Endothelial cell of umbilical vein (primary cell): ENCODE measurements at regions not wholly inside any gene's neighbourhood (a gene's known extent, or its start where the extent isn't known, plus 50 kb on each side); places are given as distances from the start of the nearest gene placed in this dataset.

ENCODE experiments used
- BruUV-seq: library from RNA; stranded (reverse); fragments of 400-500 nt; replicated peaks from 2 replicates; lab custom pipeline; 2021; lab: Mats Ljungman, UMichigan
- CTCF ChIA-PET: fragments of 300-600, 350-600 bp; sonication (Branson Sonifier 250); formaldehyde crosslinking; loops from one replicate; lab custom pipeline; 2021; ENCODE audit warnings: antibody characterized with exemption, inconsistent platforms; lab: Charles Lee
- POLR2A ChIA-PET: fragments of 300-600, 350-600 bp; sonication (Branson Sonifier 250); formaldehyde crosslinking; loops from one replicate; lab custom pipeline; 2021; ENCODE audit warnings: antibody characterized with exemption, inconsistent platforms; lab: Charles Lee
- DNase-seq: peaks from one replicate; pipeline ENCODE4 v3.0.0-alpha.2; 2011; ENCODE audit warnings: low read depth, low spot score
- FAIRE-seq: peaks from 2 replicates; lab custom pipeline; 2011; peaks lifted over from hg19 to GRCh38; lab: Jason Lieb, UNC
- H2AFZ ChIP-seq: 2 replicates; pipeline ENCODE4 v1.6.0; 2012; ENCODE audit warnings: low read depth, low read length, control low read depth, inconsistent platforms
- H3K27ac ChIP-seq: 2 replicates; pipeline ENCODE4 v1.5.1; 2011; ENCODE audit warnings: low read depth, mild to moderate bottlenecking, control low read depth, low read length, moderate library complexity; ENCODE audit not compliant: insufficient read depth
- H3K27me3 ChIP-seq, 2 experiments: 2 replicates each; pipeline versions ENCODE4 v1.6.0 to v1.6.1; 2011; ENCODE audit warnings: low read length in 2 of 2, mixed read lengths in 1 of 2; ENCODE audit not compliant: control insufficient read depth in 2 of 2, insufficient read depth in 2 of 2
- H3K36me3 ChIP-seq, 2 experiments: 2 replicates in 1 of 2; 3 replicates in 1 of 2; pipeline ENCODE4 v1.5.1; 2011; ENCODE audit warnings: low read length in 2 of 2, mild to moderate bottlenecking in 1 of 2, moderate library complexity in 1 of 2; ENCODE audit not compliant: control insufficient read depth in 2 of 2, insufficient read depth in 2 of 2; ENCODE audit errors: extremely low read depth in 1 of 2
- H3K4me1 ChIP-seq: 3 replicates; pipeline ENCODE4 v1.5.1; 2011; ENCODE audit warnings: mild to moderate bottlenecking, low read length; ENCODE audit not compliant: control insufficient read depth, insufficient read depth; ENCODE audit errors: extremely low read depth
- H3K4me2 ChIP-seq: 2 replicates; pipeline ENCODE4 v1.6.1; 2011; ENCODE audit warnings: low read length, control low read depth, mixed read lengths; ENCODE audit not compliant: insufficient read depth
- H3K4me3 ChIP-seq, 3 experiments: fragments of 200-600 bp in 1 of 3; sonication (generic), shearing (Covaris generic) in 1 of 3; replicated peaks in 1 of 3; 2 replicates each; pipeline ENCODE4 v1.5.1; 2011 to 2016; ENCODE audit warnings: control low read depth in 3 of 3, low read length in 3 of 3, mild to moderate bottlenecking in 2 of 3, inconsistent platforms in 1 of 3, low read depth in 1 of 3, moderate library complexity in 1 of 3; ENCODE audit not compliant: insufficient read depth in 1 of 3
- H3K79me2 ChIP-seq: 2 replicates; pipeline ENCODE4 v1.6.0; 2012; ENCODE audit warnings: low read length, inconsistent platforms; ENCODE audit not compliant: control insufficient read depth, insufficient read depth
- H3K9ac ChIP-seq: replicated peaks from 2 replicates; pipeline ENCODE3; 2011; ENCODE audit warnings: low read length, control low read depth; ENCODE audit not compliant: insufficient read depth; ENCODE audit errors: extremely low read depth
- H3K9me1 ChIP-seq: replicated peaks from 3 replicates; pipeline ENCODE4 v1.6.0; 2011; ENCODE audit warnings: mild to moderate bottlenecking, low read length; ENCODE audit not compliant: control insufficient read depth, insufficient read depth; ENCODE audit errors: extremely low read depth
- H3K9me3 ChIP-seq: replicated peaks from 2 replicates; pipeline ENCODE4 v1.5.1; 2012; ENCODE audit warnings: low read length, inconsistent platforms; ENCODE audit not compliant: control insufficient read depth, insufficient read depth
- H4K20me1 ChIP-seq: replicated peaks from 2 replicates; pipeline ENCODE3; 2011; ENCODE audit warnings: mild to moderate bottlenecking, low read length; ENCODE audit not compliant: control insufficient read depth, insufficient read depth; ENCODE audit errors: extremely low read depth
- CTCF ChIP-seq, 2 donors: IDR thresholded peaks; 1 replicate in 1 of 2; 2 replicates in 1 of 2; pipeline ENCODE4 v1.5.1; 2011; ENCODE audit warnings: low read length in 2 of 2, mild to moderate bottlenecking in 2 of 2, moderate library complexity in 2 of 2, control low read depth in 1 of 2, inconsistent platforms in 1 of 2, low read depth in 1 of 2; ENCODE audit not compliant: insufficient read depth in 1 of 2; ENCODE audit errors: extremely low read depth in 1 of 2
- EZH2 ChIP-seq: IDR thresholded peaks from 2 replicates; pipeline ENCODE4 v1.6.1; 2012; ENCODE audit warnings: borderline replicate concordance, low read depth, mild to moderate bottlenecking, moderate library complexity, low read length, inconsistent platforms; ENCODE audit not compliant: severe bottlenecking
- FOS ChIP-seq: IDR thresholded peaks from 2 replicates; pipeline ENCODE4 v1.6.1; 2011; ENCODE audit warnings: mild to moderate bottlenecking, low read length, moderate library complexity, borderline replicate concordance; ENCODE audit not compliant: insufficient read depth
- GATA2 ChIP-seq: IDR thresholded peaks from 2 replicates; pipeline ENCODE4 v1.7.0; 2011; ENCODE audit warnings: low read depth, mild to moderate bottlenecking, moderate library complexity, mixed read lengths, low read length; ENCODE audit not compliant: insufficient read length, insufficient read depth
- JUN ChIP-seq: IDR thresholded peaks from 2 replicates; pipeline ENCODE4 v1.6.1; 2011; ENCODE audit warnings: borderline replicate concordance, low read depth; ENCODE audit not compliant: insufficient read length, insufficient read depth
- MAX ChIP-seq: IDR thresholded peaks from 2 replicates; pipeline ENCODE4 v1.6.1; 2011; ENCODE audit not compliant: insufficient read depth, insufficient read length
- MYC ChIP-seq: IDR thresholded peaks from one replicate; pipeline ENCODE4 v1.6.1; 2011; ENCODE audit warnings: mild to moderate bottlenecking, low read depth, low read length
- POLR2A ChIP-seq: IDR thresholded peaks from 2 replicates; pipeline ENCODE4 v1.6.1; 2012; ENCODE audit warnings: low read depth, mild to moderate bottlenecking, control low read depth, low read length
- POLR2AphosphoS5 ChIP-seq: IDR thresholded peaks from 2 replicates; pipeline ENCODE4 v1.6.1; 2012; ENCODE audit warnings: low read depth, mild to moderate bottlenecking, control low read depth, low read length, moderate library complexity; ENCODE audit not compliant: insufficient read depth
- dilution Hi-C: fragments of 300-500 bp; cut with MboI; formaldehyde crosslinking; loops from one replicate; pipeline ENCODE4 v1.15.0; 2019; ENCODE audit warnings: low sequenced_read_pairs; ENCODE audit not compliant: extremely low pct_ligation_motif_present
- intact Hi-C: fragments of 100-400 bp; cut with micrococcal nuclease; formaldehyde crosslinking; loops from one replicate; pipeline ENCODE4 v1.10.0; 2022

DNA sequence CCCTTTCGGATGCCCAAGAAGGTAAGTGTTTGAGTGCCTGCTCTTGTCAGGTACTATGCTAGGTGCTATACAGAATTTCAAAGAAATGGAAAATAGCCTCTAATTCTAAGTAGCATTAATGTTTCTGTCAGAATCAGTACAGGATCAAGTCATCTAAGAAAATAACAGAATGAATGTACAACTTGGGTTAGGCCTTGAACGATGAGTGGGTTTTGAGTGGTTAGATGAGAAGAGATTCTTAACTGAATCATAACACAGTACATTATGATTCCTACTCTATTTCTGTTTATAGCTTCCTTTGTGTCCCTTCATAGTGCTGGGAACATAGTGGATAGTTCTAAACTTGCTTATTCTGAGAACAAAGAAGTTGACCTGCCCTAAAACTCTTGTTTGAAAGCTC is 253.9 kb downstream of the GLUD2 start:
- Histone ChIP-seq H3K79me2 (no peaks in the 10 kb centered on the region), H3K27ac (no peak overlapping the region), H3K36me3 (no peaks in the 10 kb centered on the region), H4K20me1 (no peaks in the 10 kb centered on the region), H3K9me1 (no peaks in the 10 kb centered on the region), H2AFZ (no peak overlapping the region), H3K4me3 (no peak overlapping the region), H3K4me2 (no peak overlapping the region), H3K9me3 (no peaks in the 10 kb centered on the region), H3K27me3 (no peaks in the 10 kb centered on the region), H3K9ac (no peak overlapping the region), H3K4me1 (no peaks in the 10 kb centered on the region)
- no TSS peak for BruUV-seq
- intact Hi-C loops (no loop called here), dilution Hi-C loops (no loop called here)
- DNase-seq = no peak
- ChIA-PET CTCF (no interaction called here), POLR2A (no interaction called here)
- FAIRE-seq = no peak
- no peak for TF ChIP-seq GATA2
- TF ChIP-seq POLR2AphosphoS5 = no peak
- TF ChIP-seq JUN = no peak
- no peak for TF ChIP-seq EZH2
- no peak for TF ChIP-seq FOS
- no peak for TF ChIP-seq MYC
- no peak for TF ChIP-seq CTCF (IDR thresholded peaks at IDR 0.05; ENCODE audit: extremely low read depth in 1 of 2, insufficient read depth in 1 of 2, low read depth in 1 of 2, low read length in 2 of 2)
- TF ChIP-seq POLR2A = no peak
- no peak for TF ChIP-seq MAX
